Testis (tissue), 2 donors: ENCODE measurements at regions not wholly inside any gene's neighbourhood (a gene's known extent, or its start where the extent isn't known, plus 50 kb on each side); places are given as distances from the start of the nearest gene placed in this dataset.

Experiments used
- POLR2A ChIP-seq: fragments of 450-650 bp; IDR thresholded peaks from one replicate; pipeline ENCODE4 v1.6.1; 2017; ENCODE audit warnings: antibody characterized with exemption, mild to moderate bottlenecking, moderate library complexity
- TF ChIP-seq, protein P1 (sequence below), 3 experiments: fragments of 450-650 bp in 2 of 3; fragments of 200-600 bp in 1 of 3; sonication (generic) in 1 of 3; IDR thresholded peaks; one replicate each; pipeline ENCODE4 v1.5.1; 2016 to 2019; ENCODE audit warnings: antibody characterized with exemption in 3 of 3, mild to moderate bottlenecking in 2 of 3, moderate library complexity in 1 of 3

DNA sequence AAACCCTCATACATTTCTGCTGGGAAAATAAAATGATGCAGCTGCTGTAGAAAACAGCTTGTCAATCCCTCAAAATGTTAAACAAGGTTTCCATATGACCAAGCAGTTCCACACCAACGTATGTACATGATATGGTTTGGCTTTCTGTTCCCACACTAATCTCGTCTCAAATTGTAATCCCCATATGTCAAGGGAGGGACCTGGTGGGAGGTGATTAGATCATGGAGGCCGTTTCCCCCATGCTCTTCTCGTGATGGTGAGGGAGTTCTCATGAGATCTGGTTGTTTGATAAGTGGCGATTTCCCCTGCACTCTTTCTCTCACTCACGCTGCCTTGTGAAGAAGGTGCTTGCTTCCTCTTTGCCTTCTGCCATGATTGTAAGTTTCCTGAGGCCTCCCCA is 100.6 kb upstream of the SLC24A5 start:
- TF ChIP-seq, protein P1, sequence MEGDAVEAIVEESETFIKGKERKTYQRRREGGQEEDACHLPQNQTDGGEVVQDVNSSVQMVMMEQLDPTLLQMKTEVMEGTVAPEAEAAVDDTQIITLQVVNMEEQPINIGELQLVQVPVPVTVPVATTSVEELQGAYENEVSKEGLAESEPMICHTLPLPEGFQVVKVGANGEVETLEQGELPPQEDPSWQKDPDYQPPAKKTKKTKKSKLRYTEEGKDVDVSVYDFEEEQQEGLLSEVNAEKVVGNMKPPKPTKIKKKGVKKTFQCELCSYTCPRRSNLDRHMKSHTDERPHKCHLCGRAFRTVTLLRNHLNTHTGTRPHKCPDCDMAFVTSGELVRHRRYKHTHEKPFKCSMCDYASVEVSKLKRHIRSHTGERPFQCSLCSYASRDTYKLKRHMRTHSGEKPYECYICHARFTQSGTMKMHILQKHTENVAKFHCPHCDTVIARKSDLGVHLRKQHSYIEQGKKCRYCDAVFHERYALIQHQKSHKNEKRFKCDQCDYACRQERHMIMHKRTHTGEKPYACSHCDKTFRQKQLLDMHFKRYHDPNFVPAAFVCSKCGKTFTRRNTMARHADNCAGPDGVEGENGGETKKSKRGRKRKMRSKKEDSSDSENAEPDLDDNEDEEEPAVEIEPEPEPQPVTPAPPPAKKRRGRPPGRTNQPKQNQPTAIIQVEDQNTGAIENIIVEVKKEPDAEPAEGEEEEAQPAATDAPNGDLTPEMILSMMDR (IDR thresholded peaks at IDR 0.05): no peak
- TF ChIP-seq POLR2A: no peak
